ENCODE measurements at regions not wholly inside any gene's neighbourhood (a gene's known extent, or its start where the extent isn't known, plus 50 kb on each side); places are given as distances from the start of the nearest gene placed in this dataset.

GRCh38 chr10:61280303-61280702 is 172.9 kb downstream of the TMEM26 start:
- Histone ChIP-seq H2BK15ac (ENCODE audit: low read length) (no peak overlapping the region), H3K79me1 (ENCODE audit: low read depth, low read length) (no peaks in the 10 kb centered on the region), H3K4me1 (ENCODE audit: control insufficient read depth in 2 of 2, insufficient read depth in 1 of 2, low read depth in 1 of 2, low read length in 2 of 2) (no peaks in the 10 kb centered on the region), H4K91ac (ENCODE audit: low read depth, low read length, poor library complexity) (no peak overlapping the region), H3K27me3 (ENCODE audit: control insufficient read depth in 3 of 3, insufficient read depth in 3 of 3, low read depth in 1 of 3, low read length in 3 of 3) (no peaks in the 10 kb centered on the region), H3K9me3 (replicated peaks in 1 of 2; ENCODE audit: control insufficient read depth in 2 of 2, insufficient read depth in 1 of 2, low read depth in 1 of 2, low read length in 2 of 2) (no peaks in the 10 kb centered on the region), H3K9ac (ENCODE audit: low read depth, low read length, poor library complexity) (no peak overlapping the region), H3K27ac (replicated peaks; ENCODE audit: low read length) (no peak overlapping the region), H2BK12ac (ENCODE audit: low read length) (no peak overlapping the region), H3K4ac (ENCODE audit: low read length) (no peak overlapping the region), H3K4me2 (ENCODE audit: insufficient read depth, low read length, poor library complexity, severe bottlenecking) (no peak overlapping the region), H3K14ac (ENCODE audit: low read length) (no peak overlapping the region), H2BK5ac (ENCODE audit: low read length) (no peak overlapping the region), H3K4me3 (ENCODE audit: low read length in 2 of 2) (no peak overlapping the region), H2AFZ (ENCODE audit: low read length) (no peak overlapping the region), H3K23ac (ENCODE audit: low read depth, low read length, poor library complexity) (no peak overlapping the region), H2BK120ac (ENCODE audit: low read depth, low read length) (no peak overlapping the region), H4K8ac (ENCODE audit: low read depth, low read length) (no peak overlapping the region), H3K36me3 (replicated peaks in 1 of 2; ENCODE audit: control insufficient read depth in 2 of 2, insufficient read depth in 2 of 2, low read length in 2 of 2) (no peaks in the 10 kb centered on the region), H3K18ac (ENCODE audit: low read length) (no peak overlapping the region), H2AK5ac (ENCODE audit: low read depth, low read length) (no peak overlapping the region)
- DNase-seq (ENCODE audit: low spot score), result no peak
- WGBS, 2 donors (ENCODE audit: extremely low coverage in 2 of 2, insufficient read length in 2 of 2, insufficient replicate concordance in 1 of 2), result no CpG with 5 or more reads among the region's 3 CpGs

GRCh38 chr10:61279400-61279799 is 173.8 kb downstream of the TMEM26 start:
- Histone ChIP-seq H3K23ac (ENCODE audit: low read depth, low read length, poor library complexity) (no peak overlapping the region), H2BK12ac (ENCODE audit: low read length) (no peak overlapping the region), H3K4me1 (ENCODE audit: control insufficient read depth in 2 of 2, insufficient read depth in 1 of 2, low read depth in 1 of 2, low read length in 2 of 2) (no peaks in the 10 kb centered on the region), H3K9ac (ENCODE audit: low read depth, low read length, poor library complexity) (no peak overlapping the region), H3K4me3 (ENCODE audit: low read length in 2 of 2) (no peak overlapping the region), H3K27ac (replicated peaks; ENCODE audit: low read length) (no peak overlapping the region), H2AFZ (ENCODE audit: low read length) (no peak overlapping the region), H3K9me3 (replicated peaks in 1 of 2; ENCODE audit: control insufficient read depth in 2 of 2, insufficient read depth in 1 of 2, low read depth in 1 of 2, low read length in 2 of 2) (no peaks in the 10 kb centered on the region), H2BK15ac (ENCODE audit: low read length) (no peak overlapping the region), H2BK120ac (ENCODE audit: low read depth, low read length) (no peak overlapping the region), H2BK5ac (ENCODE audit: low read length) (no peak overlapping the region), H4K91ac (ENCODE audit: low read depth, low read length, poor library complexity) (no peak overlapping the region), H4K8ac (ENCODE audit: low read depth, low read length) (no peak overlapping the region), H3K18ac (ENCODE audit: low read length) (no peak overlapping the region), H3K79me1 (ENCODE audit: low read depth, low read length) (no peaks in the 10 kb centered on the region), H2AK5ac (ENCODE audit: low read depth, low read length) (no peak overlapping the region), H3K14ac (ENCODE audit: low read length) (no peak overlapping the region), H3K27me3 (ENCODE audit: control insufficient read depth in 3 of 3, insufficient read depth in 3 of 3, low read depth in 1 of 3, low read length in 3 of 3) (no peaks in the 10 kb centered on the region), H3K4ac (ENCODE audit: low read length) (no peak overlapping the region), H3K36me3 (replicated peaks in 1 of 2; ENCODE audit: control insufficient read depth in 2 of 2, insufficient read depth in 2 of 2, low read length in 2 of 2) (no peaks in the 10 kb centered on the region), H3K4me2 (ENCODE audit: insufficient read depth, low read length, poor library complexity, severe bottlenecking) (no peak overlapping the region)
- WGBS, 2 donors (ENCODE audit: extremely low coverage in 2 of 2, insufficient read length in 2 of 2, insufficient replicate concordance in 1 of 2), result no CpG with 5 or more reads among the region's 7 CpGs
- no peak for DNase-seq (ENCODE audit: low spot score)

GRCh38 chr10:61278556-61278955 is 174.6 kb downstream of the TMEM26 start:
- Histone ChIP-seq H2AK5ac (ENCODE audit: low read depth, low read length) (no peak overlapping the region), H3K4me3 (ENCODE audit: low read length in 2 of 2) (no peak overlapping the region), H2BK15ac (ENCODE audit: low read length) (no peak overlapping the region), H2BK5ac (ENCODE audit: low read length) (no peak overlapping the region), H3K4me2 (ENCODE audit: insufficient read depth, low read length, poor library complexity, severe bottlenecking) (no peak overlapping the region), H3K27me3 (ENCODE audit: control insufficient read depth in 3 of 3, insufficient read depth in 3 of 3, low read depth in 1 of 3, low read length in 3 of 3) (no peaks in the 10 kb centered on the region), H3K9ac (ENCODE audit: low read depth, low read length, poor library complexity) (no peak overlapping the region), H3K23ac (ENCODE audit: low read depth, low read length, poor library complexity) (no peak overlapping the region), H4K91ac (ENCODE audit: low read depth, low read length, poor library complexity) (no peak overlapping the region), H3K18ac (ENCODE audit: low read length) (no peak overlapping the region), H3K4me1 (ENCODE audit: control insufficient read depth in 2 of 2, insufficient read depth in 1 of 2, low read depth in 1 of 2, low read length in 2 of 2) (no peaks in the 10 kb centered on the region), H3K79me1 (ENCODE audit: low read depth, low read length) (no peaks in the 10 kb centered on the region), H4K8ac (ENCODE audit: low read depth, low read length) (no peak overlapping the region), H2BK12ac (ENCODE audit: low read length) (no peak overlapping the region), H3K4ac (ENCODE audit: low read length) (no peak overlapping the region), H3K27ac (replicated peaks; ENCODE audit: low read length) (no peak overlapping the region), H3K36me3 (replicated peaks in 1 of 2; ENCODE audit: control insufficient read depth in 2 of 2, insufficient read depth in 2 of 2, low read length in 2 of 2) (no peaks in the 10 kb centered on the region), H3K9me3 (replicated peaks in 1 of 2; ENCODE audit: control insufficient read depth in 2 of 2, insufficient read depth in 1 of 2, low read depth in 1 of 2, low read length in 2 of 2) (no peaks in the 10 kb centered on the region), H2BK120ac (ENCODE audit: low read depth, low read length) (no peak overlapping the region), H2AFZ (ENCODE audit: low read length) (no peak overlapping the region), H3K14ac (ENCODE audit: low read length) (no peak overlapping the region)
- WGBS, 2 donors (ENCODE audit: extremely low coverage in 2 of 2, insufficient read length in 2 of 2, insufficient replicate concordance in 1 of 2), result no CpG with 5 or more reads among the region's 2 CpGs
- no peak for DNase-seq (ENCODE audit: low spot score)

- no peak overlapping the region for H2AFZ ChIP-seq (ENCODE audit: low read length)
- H3K27ac ChIP-seq (replicated peaks; ENCODE audit: low read length), result no peak overlapping the region
- H2BK120ac ChIP-seq (ENCODE audit: low read depth, low read length), result no peak overlapping the region
- no peak for DNase-seq (ENCODE audit: low spot score)
- H3K14ac ChIP-seq (ENCODE audit: low read length), result no peak overlapping the region
- H3K9ac ChIP-seq (ENCODE audit: low read depth, low read length, poor library complexity), result no peak overlapping the region
- no peak overlapping the region for H3K23ac ChIP-seq (ENCODE audit: low read depth, low read length, poor library complexity)
- H3K4me2 ChIP-seq (ENCODE audit: insufficient read depth, low read length, poor library complexity, severe bottlenecking), result no peak overlapping the region
- no peaks in the 10 kb centered on the region for H3K36me3 ChIP-seq (replicated peaks in 1 of 2; ENCODE audit: control insufficient read depth in 2 of 2, insufficient read depth in 2 of 2, low read length in 2 of 2)
- H3K79me1 ChIP-seq (ENCODE audit: low read depth, low read length), result no peaks in the 10 kb centered on the region
- H2AK5ac ChIP-seq (ENCODE audit: low read depth, low read length), result no peak overlapping the region
- no peak overlapping the region for H4K8ac ChIP-seq (ENCODE audit: low read depth, low read length)
- H2BK5ac ChIP-seq (ENCODE audit: low read length), result no peak overlapping the region
- H2BK12ac ChIP-seq (ENCODE audit: low read length), result no peak overlapping the region
- no peaks in the 10 kb centered on the region for H3K9me3 ChIP-seq (replicated peaks in 1 of 2; ENCODE audit: control insufficient read depth in 2 of 2, insufficient read depth in 1 of 2, low read depth in 1 of 2, low read length in 2 of 2)
- H3K4ac ChIP-seq (ENCODE audit: low read length), result no peak overlapping the region
- no peaks in the 10 kb centered on the region for H3K27me3 ChIP-seq (ENCODE audit: control insufficient read depth in 3 of 3, insufficient read depth in 3 of 3, low read depth in 1 of 3, low read length in 3 of 3)
- H3K18ac ChIP-seq (ENCODE audit: low read length), result no peak overlapping the region
- H4K91ac ChIP-seq (ENCODE audit: low read depth, low read length, poor library complexity), result no peak overlapping the region
- H3K4me3 ChIP-seq (ENCODE audit: low read length in 2 of 2), result no peak overlapping the region
- no peak overlapping the region for H2BK15ac ChIP-seq (ENCODE audit: low read length)
- no peaks in the 10 kb centered on the region for H3K4me1 ChIP-seq (ENCODE audit: control insufficient read depth in 2 of 2, insufficient read depth in 1 of 2, low read depth in 1 of 2, low read length in 2 of 2)
These were observed 180.4 kb downstream of the TMEM26 start for GRCh38 chr10:61272781-61273180.
